GM19438 (cell line): ENCODE measurements at regions not wholly inside any gene's neighbourhood (a gene's known extent, or its start where the extent isn't known, plus 50 kb on each side); places are given as distances from the start of the nearest gene placed in this dataset.

Source experiments
- ATAC-seq: cut with Tn5 transposase; IDR thresholded peaks from one replicate; pipeline ENCODE4 v1.9.1; 2021; ENCODE audit warnings: low read depth; ENCODE audit not compliant: unreplicated experiment

DNA sequence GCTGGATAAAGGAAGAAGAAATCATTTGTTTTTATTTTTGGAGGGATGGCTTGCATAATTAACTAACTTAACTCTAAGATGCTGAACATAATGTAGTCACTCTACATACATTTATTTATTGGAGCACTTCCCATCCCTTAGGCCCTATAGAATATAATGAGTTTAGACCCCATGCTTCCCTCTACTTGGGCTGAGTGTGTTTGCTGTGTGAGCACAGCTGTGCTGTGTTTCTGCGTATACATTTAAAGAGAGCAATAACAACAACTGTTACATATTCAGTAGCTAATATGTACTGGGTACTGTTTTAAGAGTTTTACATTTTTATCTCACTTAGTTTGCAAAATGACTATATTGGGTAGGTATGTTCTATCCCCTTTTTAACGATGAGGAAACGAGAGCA is 736.6 kb upstream of the NRSN1 start:
- no peak for ATAC-seq

DNA sequence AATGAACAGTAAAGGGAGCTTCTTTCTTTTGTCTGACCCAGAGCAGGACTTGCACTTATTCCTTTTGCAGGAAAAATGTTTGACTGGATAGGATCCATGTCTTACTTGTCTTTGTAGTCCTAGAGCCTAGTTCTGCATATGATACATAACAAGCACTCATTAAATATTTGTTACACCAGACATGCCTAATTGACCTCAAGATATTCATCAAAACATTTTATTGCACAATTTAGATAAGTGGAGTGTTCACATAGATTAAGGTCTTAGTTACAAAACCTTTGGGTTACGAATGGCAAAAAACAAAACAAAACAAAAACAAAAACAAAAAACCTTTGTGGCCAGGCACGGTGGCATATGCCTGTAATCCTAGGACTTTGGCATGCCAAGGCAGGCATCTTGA is 735.8 kb upstream of the NRSN1 start:
- no peak for ATAC-seq

GRCh38 chr6:23394681-23395080 is 731.3 kb upstream of the NRSN1 start:
- no peak for ATAC-seq

- no peak for ATAC-seq
These were observed 730.6 kb upstream of the NRSN1 start for GRCh38 chr6:23395381-23395780.

DNA sequence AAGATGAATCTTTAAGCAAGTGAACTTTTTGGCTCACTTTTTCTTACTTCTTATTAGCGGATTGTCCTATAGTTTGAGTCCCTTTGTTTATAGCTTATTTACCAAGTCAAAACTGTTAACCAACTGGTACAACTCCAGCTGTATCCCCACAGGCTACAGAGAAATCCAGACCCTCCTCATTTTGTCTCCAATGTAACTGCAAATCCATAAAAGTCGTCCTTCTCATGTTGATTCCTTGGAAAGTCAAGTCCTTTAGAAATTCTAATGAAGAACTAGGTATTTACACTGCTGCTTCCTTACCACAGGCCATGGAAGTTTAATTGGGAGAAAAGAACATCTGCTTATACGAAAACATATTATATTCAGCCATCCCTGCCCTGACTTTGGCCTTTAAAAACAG is 729.1 kb upstream of the NRSN1 start:
- no peak for ATAC-seq

GRCh38 chr6:23403460-23403859 is 722.6 kb upstream of the NRSN1 start:
- ATAC-seq, result no peak

DNA sequence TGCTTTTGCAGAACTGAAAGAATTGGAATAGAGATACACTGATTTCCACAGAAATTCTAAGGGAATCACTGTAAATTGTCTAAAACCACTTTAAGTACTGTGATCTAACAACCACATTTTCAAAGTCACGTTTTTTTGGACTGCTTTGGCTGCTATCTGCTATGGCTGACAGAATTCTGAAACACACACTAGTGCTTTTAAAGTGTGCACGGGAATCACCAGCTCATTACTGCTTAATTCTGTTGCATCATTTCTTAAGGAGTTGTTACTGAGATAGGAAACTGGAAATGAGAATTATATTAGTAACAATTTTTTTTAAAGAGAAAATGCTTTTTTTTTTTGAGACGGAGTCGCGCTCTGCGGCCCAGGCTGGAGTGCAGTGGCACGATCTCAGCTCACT is 716.5 kb upstream of the NRSN1 start:
- no peak for ATAC-seq

GRCh38 chr6:23410439-23410838 is 715.6 kb upstream of the NRSN1 start:
- ATAC-seq, result no peak

DNA sequence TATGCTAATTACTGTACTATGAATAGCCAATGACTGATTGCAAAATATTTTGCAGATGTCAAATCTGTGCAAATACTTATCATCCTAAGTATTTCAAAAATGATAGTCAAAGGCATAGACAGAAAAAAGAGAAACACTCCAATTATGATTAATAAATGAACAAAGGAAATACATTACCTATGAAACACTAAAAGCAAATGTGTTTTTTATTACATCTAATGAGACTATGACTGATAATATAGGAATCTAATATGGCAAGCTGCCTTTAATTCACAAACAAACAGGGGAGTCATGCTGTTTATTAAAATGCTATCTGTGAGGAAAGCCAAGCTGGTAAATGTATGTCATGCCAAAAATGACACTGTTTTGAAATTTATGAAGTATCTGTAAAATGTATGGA is 713.2 kb upstream of the NRSN1 start:
- no peak for ATAC-seq

- no peak for ATAC-seq
These were observed 712.5 kb upstream of the NRSN1 start for GRCh38 chr6:23413327-23414050.

- no peak for ATAC-seq
These were observed 712.0 kb upstream of the NRSN1 start for GRCh38 chr6:23414051-23414445.

GRCh38 chr6:23414922-23415321 is 711.1 kb upstream of the NRSN1 start:
- no peak for ATAC-seq

GRCh38 chr6:23415819-23416427 is 710.1 kb upstream of the NRSN1 start:
- no peak for ATAC-seq

GRCh38 chr6:23417133-23417532 is 708.9 kb upstream of the NRSN1 start:
- no peak for ATAC-seq

- ATAC-seq, result no peak
These were observed 707.9 kb upstream of the NRSN1 start for GRCh38 chr6:23418095-23418494.

- ATAC-seq, result no peak
These were observed 707.0 kb upstream of the NRSN1 start for GRCh38 chr6:23419046-23419445.

DNA sequence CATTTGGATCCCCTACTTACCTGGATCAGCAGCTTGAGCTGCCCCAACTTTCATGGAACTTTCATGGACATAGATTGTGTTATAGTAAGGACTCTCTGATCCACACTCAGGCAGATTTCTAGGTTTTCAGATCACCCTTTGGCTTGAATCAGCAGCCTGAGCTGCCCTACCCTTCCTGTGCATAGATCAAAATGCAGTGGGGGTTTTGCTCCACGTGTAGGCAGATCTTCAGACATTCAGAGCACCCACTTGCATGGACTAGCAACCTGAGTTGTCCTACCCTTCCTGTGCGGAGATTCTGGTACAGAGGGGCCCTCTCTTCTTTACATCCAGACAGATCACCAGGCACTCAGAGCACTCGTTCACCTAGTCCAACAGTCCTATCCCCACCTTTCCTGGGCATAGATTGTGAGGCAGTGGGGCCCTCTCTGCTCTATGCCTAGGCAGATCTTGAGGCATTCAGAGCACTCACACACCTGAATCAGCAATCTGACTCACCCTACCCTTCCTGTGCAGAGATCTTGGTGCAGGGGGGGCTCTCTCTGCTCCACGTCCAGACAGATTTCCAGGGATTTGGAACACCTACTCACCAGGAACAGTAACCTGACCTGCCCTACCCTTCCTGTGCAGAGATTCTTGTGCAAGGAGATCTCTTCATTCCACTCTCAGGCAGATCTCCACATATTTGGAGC is 705.2 kb upstream of the NRSN1 start:
- ATAC-seq, result no peak

DNA sequence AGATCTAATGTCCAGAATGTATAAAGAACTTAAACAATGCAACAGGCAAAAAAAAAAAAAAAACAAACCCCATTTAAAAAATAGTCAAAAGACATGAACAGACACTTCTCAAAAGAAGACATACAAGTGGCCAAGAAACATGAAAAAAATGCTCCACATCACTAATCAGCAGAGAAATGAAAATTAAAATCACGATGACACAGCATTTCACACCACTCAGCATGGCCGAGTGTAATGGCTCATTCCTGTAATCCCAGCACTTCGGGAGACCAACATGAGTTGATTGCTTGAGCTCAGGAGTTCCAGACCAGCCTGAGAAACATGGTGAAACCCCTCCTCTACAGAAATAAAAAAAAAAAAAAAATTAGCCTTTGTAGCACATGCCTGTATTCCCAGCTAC is 701.4 kb upstream of the NRSN1 start:
- no peak for ATAC-seq

GRCh38 chr6:23435126-23435525 is 690.9 kb upstream of the NRSN1 start:
- ATAC-seq, result no peak

DNA sequence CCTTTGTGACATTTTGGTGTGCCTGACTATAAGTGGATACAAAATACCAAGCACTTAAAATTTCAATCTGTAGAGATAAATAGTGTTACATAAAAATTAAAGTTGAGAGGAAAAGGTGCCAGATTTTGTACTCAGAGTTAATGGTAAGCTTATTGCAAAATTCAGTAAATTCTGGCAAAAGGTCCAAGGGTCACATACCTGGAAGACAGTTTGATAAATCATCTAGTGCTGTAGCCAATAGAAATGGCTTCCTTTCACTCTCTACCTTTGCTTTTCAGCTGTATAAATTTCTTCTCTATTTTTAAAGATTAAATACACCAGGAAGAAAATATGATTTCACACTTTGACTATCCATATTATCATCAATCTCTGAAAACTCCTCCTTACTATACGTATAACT is 690.2 kb upstream of the NRSN1 start:
- no peak for ATAC-seq

DNA sequence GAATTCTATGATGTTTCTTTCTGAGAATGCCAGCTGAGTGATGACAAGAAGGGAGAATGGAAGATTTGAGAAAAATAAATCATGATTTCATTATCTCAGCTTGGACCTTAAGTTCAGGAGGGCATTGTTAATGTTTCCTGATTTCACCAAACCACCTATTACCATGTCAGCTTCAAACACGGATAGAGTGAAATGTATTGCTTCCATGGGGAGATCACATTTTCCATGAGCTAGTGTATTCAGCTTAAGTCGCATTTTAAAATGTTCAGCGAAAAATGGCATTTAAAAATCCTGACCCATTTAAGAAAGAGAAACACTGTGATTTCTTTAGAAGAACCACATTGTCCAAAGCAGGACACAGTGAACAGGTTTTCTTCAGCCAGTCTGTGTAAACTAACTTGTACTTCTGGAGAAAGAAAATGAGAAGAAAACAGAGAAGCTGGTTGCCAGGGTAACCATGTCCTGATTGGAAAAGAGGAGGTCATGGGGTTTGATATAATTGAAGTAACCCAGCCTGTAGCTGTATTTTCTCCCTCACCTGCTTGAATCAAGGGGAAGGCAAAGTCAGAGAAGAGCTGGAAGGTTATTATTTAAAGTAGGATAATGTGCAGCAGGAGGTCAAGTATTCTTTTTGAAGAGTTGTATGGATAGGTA is 684.1 kb upstream of the NRSN1 start:
- no peak for ATAC-seq
